ENCODE measurements at regions not wholly inside any gene's neighbourhood (a gene's known extent, or its start where the extent isn't known, plus 50 kb on each side); places are given as distances from the start of the nearest gene placed in this dataset.

- no peak for DNase-seq
- H3K27ac ChIP-seq (ENCODE audit: low read depth in 2 of 2, low read length in 2 of 2) = no peak overlapping the region
- H3K27me3 ChIP-seq (ENCODE audit: control insufficient read depth, insufficient read depth, low read length) = no peaks in the 10 kb centered on the region
- H3K9ac ChIP-seq (ENCODE audit: low read length in 3 of 3) = no peak overlapping the region
- no peak for FAIRE-seq
- no peaks in the 10 kb centered on the region for H3K36me3 ChIP-seq (ENCODE audit: control insufficient read depth in 2 of 3, insufficient read depth in 3 of 3, low read length in 3 of 3)
- TF ChIP-seq, protein P1, sequence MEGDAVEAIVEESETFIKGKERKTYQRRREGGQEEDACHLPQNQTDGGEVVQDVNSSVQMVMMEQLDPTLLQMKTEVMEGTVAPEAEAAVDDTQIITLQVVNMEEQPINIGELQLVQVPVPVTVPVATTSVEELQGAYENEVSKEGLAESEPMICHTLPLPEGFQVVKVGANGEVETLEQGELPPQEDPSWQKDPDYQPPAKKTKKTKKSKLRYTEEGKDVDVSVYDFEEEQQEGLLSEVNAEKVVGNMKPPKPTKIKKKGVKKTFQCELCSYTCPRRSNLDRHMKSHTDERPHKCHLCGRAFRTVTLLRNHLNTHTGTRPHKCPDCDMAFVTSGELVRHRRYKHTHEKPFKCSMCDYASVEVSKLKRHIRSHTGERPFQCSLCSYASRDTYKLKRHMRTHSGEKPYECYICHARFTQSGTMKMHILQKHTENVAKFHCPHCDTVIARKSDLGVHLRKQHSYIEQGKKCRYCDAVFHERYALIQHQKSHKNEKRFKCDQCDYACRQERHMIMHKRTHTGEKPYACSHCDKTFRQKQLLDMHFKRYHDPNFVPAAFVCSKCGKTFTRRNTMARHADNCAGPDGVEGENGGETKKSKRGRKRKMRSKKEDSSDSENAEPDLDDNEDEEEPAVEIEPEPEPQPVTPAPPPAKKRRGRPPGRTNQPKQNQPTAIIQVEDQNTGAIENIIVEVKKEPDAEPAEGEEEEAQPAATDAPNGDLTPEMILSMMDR (IDR thresholded peaks at IDR 0.05; ENCODE audit: borderline replicate concordance, extremely low read depth, insufficient read depth) = no peak
- no peaks in the 10 kb centered on the region for H3K4me1 ChIP-seq (ENCODE audit: control insufficient read depth in 2 of 3, insufficient read depth in 2 of 3, low read depth in 1 of 3, low read length in 3 of 3)
- intact Hi-C loops (cut with DNase I) = no loop called here
- no peaks in the 10 kb centered on the region for H3K9me3 ChIP-seq (ENCODE audit: control insufficient read depth in 2 of 3, insufficient read depth in 1 of 3, low read length in 3 of 3)
- no peak overlapping the region for H3K4me3 ChIP-seq (ENCODE audit: low read length in 3 of 3)
Measured at GRCh38 chr4:116058129-116058528, 944.7 kb upstream of the NDST4 start.

- Histone ChIP-seq H3K4me3 (ENCODE audit: low read length in 3 of 3) (no peak overlapping the region), H3K36me3 (ENCODE audit: control insufficient read depth in 2 of 3, insufficient read depth in 3 of 3, low read length in 3 of 3) (no peaks in the 10 kb centered on the region), H3K9ac (ENCODE audit: low read length in 3 of 3) (no peak overlapping the region), H3K27ac (ENCODE audit: low read depth in 2 of 2, low read length in 2 of 2) (no peak overlapping the region), H3K27me3 (ENCODE audit: control insufficient read depth, insufficient read depth, low read length) (no peaks in the 10 kb centered on the region), H3K4me1 (ENCODE audit: control insufficient read depth in 2 of 3, insufficient read depth in 2 of 3, low read depth in 1 of 3, low read length in 3 of 3) (no peaks in the 10 kb centered on the region), H3K9me3 (ENCODE audit: control insufficient read depth in 2 of 3, insufficient read depth in 1 of 3, low read length in 3 of 3) (no peaks in the 10 kb centered on the region)
- TF ChIP-seq, protein P1 (IDR thresholded peaks at IDR 0.05; ENCODE audit: borderline replicate concordance, extremely low read depth, insufficient read depth) = no peak
- FAIRE-seq = peak; percentile 72
- DNase-seq = peak in 2 of 5 donors; percentile 9 to 12
- intact Hi-C loops (cut with DNase I) = no loop called here
Measured at GRCh38 chr4:116055857-116056827, 942.7 kb upstream of the NDST4 start.

DNA sequence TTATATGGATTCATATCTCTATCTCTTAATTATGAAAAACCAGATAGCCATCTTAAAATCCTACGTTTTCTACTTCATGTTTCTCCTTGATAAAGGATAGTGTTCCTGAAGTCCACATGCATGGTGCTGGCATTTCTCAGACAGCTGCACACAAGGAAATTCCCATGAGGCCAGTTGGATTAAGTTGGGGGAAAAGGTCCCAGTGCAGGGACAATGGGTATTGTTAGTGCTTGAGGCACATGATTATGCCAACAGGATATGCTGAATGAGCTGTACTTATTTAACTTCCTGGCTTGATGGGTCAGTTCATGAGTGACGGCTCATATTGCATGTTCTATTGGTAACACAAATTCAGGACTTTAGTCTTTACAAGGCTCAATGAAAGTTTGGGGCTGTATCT is 913.9 kb upstream of the NDST4 start:
- no peaks in the 10 kb centered on the region for H3K36me3 ChIP-seq (ENCODE audit: control insufficient read depth in 2 of 3, insufficient read depth in 3 of 3, low read length in 3 of 3)
- H3K27ac ChIP-seq (ENCODE audit: low read depth in 2 of 2, low read length in 2 of 2) = no peak overlapping the region
- H3K9me3 ChIP-seq (ENCODE audit: control insufficient read depth in 2 of 3, insufficient read depth in 1 of 3, low read length in 3 of 3) = no peaks in the 10 kb centered on the region
- no peak overlapping the region for H3K4me3 ChIP-seq (ENCODE audit: low read length in 3 of 3)
- DNase-seq (no peak), FAIRE-seq (no peak)
- no peaks in the 10 kb centered on the region for H3K4me1 ChIP-seq (ENCODE audit: control insufficient read depth in 2 of 3, insufficient read depth in 2 of 3, low read depth in 1 of 3, low read length in 3 of 3)
- TF ChIP-seq, protein P1 (IDR thresholded peaks at IDR 0.05; ENCODE audit: borderline replicate concordance, extremely low read depth, insufficient read depth) = no peak
- H3K9ac ChIP-seq (ENCODE audit: low read length in 3 of 3) = no peak overlapping the region
- intact Hi-C loops (cut with DNase I) = no loop called here
- no peaks in the 10 kb centered on the region for H3K27me3 ChIP-seq (ENCODE audit: control insufficient read depth, insufficient read depth, low read length)

Data from kidney (tissue), 13 donors.